ENCODE measurements at regions not wholly inside any gene's neighbourhood (a gene's known extent, or its start where the extent isn't known, plus 50 kb on each side); places are given as distances from the start of the nearest gene placed in this dataset.

- no peak for TF ChIP-seq YY1 (IDR thresholded peaks at IDR 0.05; ENCODE audit: insufficient read depth, insufficient read length)
- TF ChIP-seq ZNF274 (IDR thresholded peaks at IDR 0.05; ENCODE audit: low read depth, low read length) = no peak
Observed at GRCh38 chr12:114741940-114742339, 58.0 kb upstream of the TBX3 start.

Data from NT2/D1 (cell line).